HTR-8/SVneo (cell line): ENCODE measurements at regions not wholly inside any gene's neighbourhood (a gene's known extent, or its start where the extent isn't known, plus 50 kb on each side); places are given as distances from the start of the nearest gene placed in this dataset.
A peak's percentile ranks its signal among the peaks of the same experiment; 100 is the strongest.

Experiments used
- DNase-seq: peaks from one replicate; pipeline ENCODE4 v3.0.0; 2011; ENCODE audit warnings: low spot score, mixed read lengths; ENCODE audit not compliant: insufficient read length
- FAIRE-seq: peaks from 2 replicates; lab custom pipeline; 2011; peaks lifted over from hg19 to GRCh38; lab: Jason Lieb, UNC

GRCh38 chr14:22423958-22424357 is 165.1 kb downstream of the DAD1 start:
- no peak for FAIRE-seq
- DNase-seq, result no peak

- FAIRE-seq, result no peak
- DNase-seq, result no peak
These were observed 166.8 kb downstream of the DAD1 start for GRCh38 chr14:22422238-22422637.

GRCh38 chr14:22420598-22421186 is 168.3 kb downstream of the DAD1 start:
- no peak for FAIRE-seq
- no peak for DNase-seq

- no peak for FAIRE-seq
These were observed 169.4 kb downstream of the DAD1 start for GRCh38 chr14:22419620-22420019.

GRCh38 chr14:22418631-22419030 is 170.4 kb downstream of the DAD1 start:
- DNase-seq, result no peak
- no peak for FAIRE-seq

More at GRCh38 chr14:22419620-22420019, 169.4 kb downstream of the DAD1 start:
- peak; percentile 6 for DNase-seq

- DNase-seq (no peak), FAIRE-seq (no peak)
These were observed 171.1 kb downstream of the DAD1 start for GRCh38 chr14:22417914-22418313.

- no peak for DNase-seq
- no peak for FAIRE-seq
These were observed 172.8 kb downstream of the DAD1 start for GRCh38 chr14:22416193-22416592.

GRCh38 chr14:22415605-22415959 is 173.4 kb downstream of the DAD1 start:
- FAIRE-seq (no peak), DNase-seq (no peak)

GRCh38 chr14:22414876-22415604 is 174.0 kb downstream of the DAD1 start:
- DNase-seq (no peak), FAIRE-seq (no peak)

GRCh38 chr14:22412926-22413411 is 176.1 kb downstream of the DAD1 start:
- FAIRE-seq, result no peak
- no peak for DNase-seq

GRCh38 chr14:22411398-22412055 is 177.5 kb downstream of the DAD1 start:
- no peak for DNase-seq
- no peak for FAIRE-seq

GRCh38 chr14:22410497-22410896 is 178.5 kb downstream of the DAD1 start:
- no peak for DNase-seq
- FAIRE-seq, result no peak

GRCh38 chr14:22409006-22409405 is 180.0 kb downstream of the DAD1 start:
- no peak for FAIRE-seq
- DNase-seq, result no peak

- FAIRE-seq (no peak), DNase-seq (no peak)
These were observed 180.5 kb downstream of the DAD1 start for GRCh38 chr14:22408547-22408946.

GRCh38 chr14:22407033-22407432 is 182.0 kb downstream of the DAD1 start:
- DNase-seq, result no peak
- FAIRE-seq, result no peak

GRCh38 chr14:22405201-22405600 is 183.8 kb downstream of the DAD1 start:
- FAIRE-seq, result no peak
- DNase-seq, result no peak

GRCh38 chr14:22403296-22403695 is 185.7 kb downstream of the DAD1 start:
- no peak for DNase-seq

GRCh38 chr14:22400655-22401259 is 188.3 kb downstream of the DAD1 start:
- DNase-seq, result no peak

More at GRCh38 chr14:22403296-22403695, 185.7 kb downstream of the DAD1 start:
- FAIRE-seq, result no peak

GRCh38 chr14:22399776-22400175 is 189.2 kb downstream of the DAD1 start:
- FAIRE-seq (no peak), DNase-seq (no peak)

More at GRCh38 chr14:22400655-22401259, 188.3 kb downstream of the DAD1 start:
- FAIRE-seq, result no peak

- FAIRE-seq (no peak), DNase-seq (no peak)
These were observed 191.7 kb downstream of the DAD1 start for GRCh38 chr14:22397221-22397737.

GRCh38 chr14:22395803-22396202 is 193.2 kb downstream of the DAD1 start:
- DNase-seq, result no peak
- FAIRE-seq, result no peak
